Osteocyte (in vitro differentiated cells): ENCODE measurements at regions not wholly inside any gene's neighbourhood (a gene's known extent, or its start where the extent isn't known, plus 50 kb on each side); places are given as distances from the start of the nearest gene placed in this dataset.
"Not testable (repeated sequence)": the region's sequence is repeated elsewhere in the genome, so short reads cannot be mapped to it uniquely, and the experiment has no call there.

Experiments
- DNase-seq: peaks from one replicate; pipeline ENCODE4 v3.0.0; 2021; ENCODE audit warnings: mixed read lengths; ENCODE audit not compliant: unreplicated experiment; ENCODE audit errors: extremely low spot score
- H3K27ac Mint-ChIP-seq: one replicate; pipeline ENCODE4 v1.8.0; 2021; ENCODE audit warnings: mild to moderate bottlenecking, mixed read lengths; ENCODE audit not compliant: unreplicated experiment
- H3K27me3 Mint-ChIP-seq: one replicate; pipeline ENCODE4 v1.8.0; 2021; ENCODE audit warnings: mixed read lengths; ENCODE audit not compliant: unreplicated experiment
- H3K36me3 Mint-ChIP-seq: one replicate; pipeline ENCODE4 v1.8.0; 2021; ENCODE audit warnings: mixed read lengths; ENCODE audit not compliant: unreplicated experiment
- H3K4me1 Mint-ChIP-seq: one replicate; pipeline ENCODE4 v1.8.0; 2021; ENCODE audit warnings: mixed read lengths; ENCODE audit not compliant: unreplicated experiment
- H3K4me3 Mint-ChIP-seq: one replicate; pipeline ENCODE4 v1.8.0; 2021; ENCODE audit warnings: mild to moderate bottlenecking, moderate library complexity, mixed read lengths; ENCODE audit not compliant: unreplicated experiment
- H3K9me3 Mint-ChIP-seq: one replicate; pipeline ENCODE4 v1.8.0; 2021; ENCODE audit warnings: mixed read lengths; ENCODE audit not compliant: unreplicated experiment
- CTCF ChIP-seq: fragments of 200-600 bp; sonication (generic); IDR thresholded peaks from 2 replicates; pipeline ENCODE4 v1.5.0; 2021; ENCODE audit warnings: antibody characterized with exemption, mild to moderate bottlenecking, moderate library complexity

GRCh38 chr13:37175996-37176395, 70.5 kb upstream of the CSNK1A1L start:
- Mint-ChIP-seq H3K36me3 (no peaks in the 10 kb centered on the region), H3K27me3 (no peaks in the 10 kb centered on the region), H3K4me1 (peaks cover 21% of the 10 kb centered on the region), H3K27ac (no peak overlapping the region), H3K9me3 (no peaks in the 10 kb centered on the region), H3K4me3 (no peak overlapping the region)
- no peak for TF ChIP-seq CTCF
- DNase-seq = no peak

DNA sequence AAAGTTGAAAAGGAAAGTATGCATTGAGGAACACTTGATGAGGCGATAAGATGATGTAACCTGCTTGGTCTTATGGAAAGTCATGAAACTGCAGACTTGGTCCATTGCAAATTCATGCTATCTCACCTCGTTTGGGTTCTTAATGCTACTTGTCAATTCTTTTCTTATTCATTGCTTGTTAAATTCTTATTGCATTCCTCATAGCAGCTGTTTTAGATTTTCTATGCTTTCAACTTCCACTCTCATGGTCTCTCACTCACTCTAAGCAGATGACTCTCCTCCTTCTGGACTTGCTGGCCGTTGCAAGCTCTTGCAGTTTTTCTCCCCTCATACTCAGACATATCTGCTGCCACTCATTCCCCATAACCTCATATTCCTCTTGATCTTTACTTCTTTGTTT, 67.8 kb upstream of the CSNK1A1L start:
- peaks cover 21% of the 10 kb centered on the region for H3K4me1 Mint-ChIP-seq
- H3K27me3 Mint-ChIP-seq = no peaks in the 10 kb centered on the region
- H3K36me3 Mint-ChIP-seq = no peaks in the 10 kb centered on the region
- no peak overlapping the region for H3K4me3 Mint-ChIP-seq
- no peaks in the 10 kb centered on the region for H3K9me3 Mint-ChIP-seq
- DNase-seq = no peak
- H3K27ac Mint-ChIP-seq = peak overlapping the region; percentile 24
- peak; percentile 12 for TF ChIP-seq CTCF

- not testable (repeated sequence) for DNase-seq, H3K36me3 Mint-ChIP-seq, H3K9me3 Mint-ChIP-seq, H3K27me3 Mint-ChIP-seq, H3K4me3 Mint-ChIP-seq, H3K27ac Mint-ChIP-seq
- peaks cover 21% of the 10 kb centered on the region for H3K4me1 Mint-ChIP-seq
Measured at GRCh38 chr13:37172226-37172625, 66.8 kb upstream of the CSNK1A1L start.

DNA sequence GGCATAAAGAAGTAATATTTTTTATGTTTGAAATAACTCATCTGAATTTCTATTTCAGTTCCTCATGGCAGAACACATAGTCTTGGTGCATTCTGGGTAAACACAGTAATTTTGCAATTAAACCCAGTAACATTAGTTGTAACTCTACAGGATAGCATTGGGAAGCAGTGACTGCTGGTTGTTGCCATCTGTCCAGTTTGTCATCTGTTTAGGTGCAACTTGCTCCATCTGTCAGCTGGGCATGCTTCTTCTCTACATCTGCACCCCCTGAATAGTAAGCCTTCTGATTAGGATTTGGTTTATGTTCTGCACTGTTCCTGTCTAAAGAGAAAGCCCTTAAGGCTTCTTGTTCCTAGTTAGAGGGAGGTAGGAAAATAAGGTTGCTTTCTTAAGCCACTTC, 63.5 kb upstream of the CSNK1A1L start:
- Mint-ChIP-seq H3K36me3 (no peaks in the 10 kb centered on the region), H3K4me3 (no peak overlapping the region), H3K9me3 (no peaks in the 10 kb centered on the region), H3K4me1 (peaks cover 22% of the 10 kb centered on the region), H3K27me3 (no peaks in the 10 kb centered on the region), H3K27ac (no peak overlapping the region)
- TF ChIP-seq CTCF = no peak
- DNase-seq = no peak

DNA sequence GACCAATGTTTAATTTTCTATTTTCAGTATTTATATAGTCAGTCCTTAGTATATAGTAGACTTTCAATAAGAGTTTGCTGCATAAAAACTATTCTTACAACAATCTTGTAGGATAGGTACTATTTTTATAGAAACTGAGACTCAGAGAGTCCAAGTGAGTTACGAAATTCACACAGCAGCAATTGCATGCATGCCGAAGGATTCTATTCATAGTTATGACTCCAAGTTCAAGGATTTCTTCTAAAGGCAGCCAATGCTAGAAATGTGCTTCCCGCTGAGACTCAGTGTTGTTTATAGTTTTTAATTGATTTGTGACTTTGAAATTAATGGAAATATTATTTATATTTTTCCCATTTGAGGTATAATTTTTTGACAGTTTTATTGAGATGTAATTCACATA, 62.7 kb upstream of the CSNK1A1L start:
- no peak overlapping the region for H3K4me3 Mint-ChIP-seq
- no peak overlapping the region for H3K27ac Mint-ChIP-seq
- TF ChIP-seq CTCF = no peak
- peaks cover 21% of the 10 kb centered on the region for H3K4me1 Mint-ChIP-seq
- DNase-seq = no peak
- no peaks in the 10 kb centered on the region for H3K9me3 Mint-ChIP-seq
- no peaks in the 10 kb centered on the region for H3K27me3 Mint-ChIP-seq
- H3K36me3 Mint-ChIP-seq = no peaks in the 10 kb centered on the region

DNA sequence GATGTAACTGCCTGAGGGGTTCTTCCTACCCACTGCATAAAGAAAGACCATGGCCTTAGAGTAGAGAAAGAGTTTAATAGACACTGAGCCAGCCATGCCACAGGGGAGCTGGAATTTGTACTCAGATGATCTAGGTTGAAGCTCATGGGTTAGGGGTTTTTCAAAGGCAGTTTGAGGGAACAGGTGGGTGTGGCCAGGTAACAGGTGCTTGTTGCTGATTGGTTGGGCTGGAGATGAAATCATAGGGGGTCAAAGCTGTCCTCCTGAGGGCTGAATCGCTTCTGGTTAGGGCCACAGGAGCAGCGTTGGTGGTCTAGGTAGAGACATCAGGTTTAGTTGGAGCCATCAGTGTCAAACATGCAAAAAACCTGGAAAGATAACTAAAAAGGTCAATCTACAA, 59.2 kb upstream of the CSNK1A1L start:
- Mint-ChIP-seq H3K27ac (no peak overlapping the region), H3K9me3 (peaks cover 22% of the 10 kb centered on the region), H3K4me1 (peaks cover 22% of the 10 kb centered on the region), H3K36me3 (peaks cover 16% of the 10 kb centered on the region), H3K4me3 (no peak overlapping the region), H3K27me3 (no peaks in the 10 kb centered on the region)
- no peak for TF ChIP-seq CTCF
- DNase-seq = no peak
